A549 (cell line): ENCODE measurements at regions not wholly inside any gene's neighbourhood (a gene's known extent, or its start where the extent isn't known, plus 50 kb on each side); places are given as distances from the start of the nearest gene placed in this dataset.

ENCODE experiments used
- BHLHE40 ChIP-seq: IDR thresholded peaks from 2 replicates; pipeline ENCODE4 v1.6.1; 2012; ENCODE audit warnings: low read depth, low read length, inconsistent platforms
- CHD4 ChIP-seq: fragments of 200-600 bp; sonication (generic); IDR thresholded peaks from 2 replicates; pipeline ENCODE4 v1.6.1; 2016; ENCODE audit warnings: antibody characterized with exemption, mild to moderate bottlenecking, borderline replicate concordance
- EHMT2 ChIP-seq: fragments of 200-600 bp; sonication (generic); IDR thresholded peaks from 2 replicates; pipeline ENCODE4 v1.6.1; 2016; ENCODE audit warnings: antibody characterized with exemption, low read depth, mild to moderate bottlenecking, moderate library complexity
- EP300 ChIP-seq, 2 experiments: fragments of >200 bp; sonication (Bioruptor Twin); formaldehyde crosslinking; IDR thresholded peaks; 2 replicates in 1 of 2; 3 replicates in 1 of 2; pipeline ENCODE4 v1.6.1; 2016 to 2017
- FOSB ChIP-seq: fragments of 250-450 bp; sonication (Bioruptor Pico); IDR thresholded peaks from 2 replicates; pipeline ENCODE4 v1.5.0; 2020; ENCODE audit warnings: mild to moderate bottlenecking, moderate library complexity
- JUN ChIP-seq, 2 experiments: fragments of >200 bp; sonication (Bioruptor Twin); formaldehyde crosslinking; IDR thresholded peaks; 2 replicates in 1 of 2; 3 replicates in 1 of 2; pipeline ENCODE4 v1.6.1; 2016 to 2017
- MYC ChIP-seq: IDR thresholded peaks from 2 replicates; pipeline ENCODE4 v1.6.1; 2012; ENCODE audit warnings: mild to moderate bottlenecking, inconsistent platforms, low read length, improper control_type of control experiment, borderline replicate concordance
- PHF8 ChIP-seq: fragments of 200-600 bp; sonication (generic); IDR thresholded peaks from 2 replicates; pipeline ENCODE4 v1.6.1; 2016; ENCODE audit warnings: low read depth, mild to moderate bottlenecking, antibody characterized with exemption, moderate library complexity, borderline replicate concordance
- POLR2A ChIP-seq: IDR thresholded peaks from 2 replicates; pipeline ENCODE4 v1.6.1; 2012; ENCODE audit warnings: mild to moderate bottlenecking, low read length
- SMC3 ChIP-seq: fragments of >200 bp; sonication (Bioruptor Twin); formaldehyde crosslinking; IDR thresholded peaks from 3 replicates; pipeline ENCODE4 v1.6.1; 2018; ENCODE audit warnings: inconsistent platforms
- TF ChIP-seq, protein P1 (sequence below): fragments of 200-600 bp; sonication (generic); IDR thresholded peaks from 2 replicates; pipeline ENCODE4 v1.6.1; 2016; ENCODE audit warnings: antibody characterized with exemption, mild to moderate bottlenecking, moderate library complexity
- TF ChIP-seq, protein P2 (sequence below): fragments of >200 bp; sonication (Bioruptor Twin); formaldehyde crosslinking; IDR thresholded peaks from 3 replicates; pipeline ENCODE4 v1.5.1; 2016

DNA sequence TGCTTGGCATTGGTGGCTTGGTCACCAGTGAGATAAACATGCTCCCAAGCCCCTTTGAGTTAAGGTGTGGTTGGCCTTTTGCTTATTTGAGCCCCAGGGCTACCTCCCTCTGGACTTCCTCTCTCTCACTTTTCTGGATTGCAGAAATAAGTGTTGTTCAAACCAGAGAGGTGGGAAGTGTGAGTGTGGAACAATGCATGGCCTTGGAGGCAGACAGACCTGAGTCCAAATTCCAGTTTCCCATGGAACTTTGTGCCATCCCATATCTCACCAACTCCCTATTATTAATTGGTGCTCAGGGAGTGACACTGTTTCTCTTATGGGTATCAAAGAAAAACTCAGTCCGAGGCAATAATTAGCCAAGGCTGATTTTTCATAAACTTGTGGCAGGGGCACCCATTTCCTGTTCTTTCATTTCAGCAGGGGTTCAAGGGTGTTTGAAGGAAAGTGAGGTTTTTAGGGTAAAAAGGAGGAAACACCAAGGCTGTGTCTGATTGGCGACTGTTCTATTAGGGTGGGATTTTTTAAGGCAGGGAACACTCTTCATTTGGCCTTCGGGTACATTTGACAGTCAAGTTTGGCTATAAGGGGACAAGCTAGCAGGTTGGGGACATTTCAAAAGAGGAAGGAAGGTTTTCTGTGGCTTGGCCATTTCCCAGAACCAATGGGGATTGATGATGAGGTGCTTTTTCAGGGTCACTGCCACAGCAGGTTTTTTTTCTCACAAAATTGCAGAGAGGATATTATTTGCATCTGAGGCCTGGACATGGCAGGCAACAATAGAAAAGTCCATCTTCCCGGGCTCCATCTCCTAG is 148.8 kb upstream of the NPY start:
- TF ChIP-seq JUN (IDR thresholded peaks at IDR 0.05) (no peak), CHD4 (no peak), EHMT2 (no peak), PHF8 (no peak), EP300 (IDR thresholded peaks at IDR 0.05) (no peak), POLR2A (no peak), FOSB (CRISPR knock-in tag) (no peak), SMC3 (no peak), MYC (no peak), BHLHE40 (no peak)
- TF ChIP-seq, protein P1, sequence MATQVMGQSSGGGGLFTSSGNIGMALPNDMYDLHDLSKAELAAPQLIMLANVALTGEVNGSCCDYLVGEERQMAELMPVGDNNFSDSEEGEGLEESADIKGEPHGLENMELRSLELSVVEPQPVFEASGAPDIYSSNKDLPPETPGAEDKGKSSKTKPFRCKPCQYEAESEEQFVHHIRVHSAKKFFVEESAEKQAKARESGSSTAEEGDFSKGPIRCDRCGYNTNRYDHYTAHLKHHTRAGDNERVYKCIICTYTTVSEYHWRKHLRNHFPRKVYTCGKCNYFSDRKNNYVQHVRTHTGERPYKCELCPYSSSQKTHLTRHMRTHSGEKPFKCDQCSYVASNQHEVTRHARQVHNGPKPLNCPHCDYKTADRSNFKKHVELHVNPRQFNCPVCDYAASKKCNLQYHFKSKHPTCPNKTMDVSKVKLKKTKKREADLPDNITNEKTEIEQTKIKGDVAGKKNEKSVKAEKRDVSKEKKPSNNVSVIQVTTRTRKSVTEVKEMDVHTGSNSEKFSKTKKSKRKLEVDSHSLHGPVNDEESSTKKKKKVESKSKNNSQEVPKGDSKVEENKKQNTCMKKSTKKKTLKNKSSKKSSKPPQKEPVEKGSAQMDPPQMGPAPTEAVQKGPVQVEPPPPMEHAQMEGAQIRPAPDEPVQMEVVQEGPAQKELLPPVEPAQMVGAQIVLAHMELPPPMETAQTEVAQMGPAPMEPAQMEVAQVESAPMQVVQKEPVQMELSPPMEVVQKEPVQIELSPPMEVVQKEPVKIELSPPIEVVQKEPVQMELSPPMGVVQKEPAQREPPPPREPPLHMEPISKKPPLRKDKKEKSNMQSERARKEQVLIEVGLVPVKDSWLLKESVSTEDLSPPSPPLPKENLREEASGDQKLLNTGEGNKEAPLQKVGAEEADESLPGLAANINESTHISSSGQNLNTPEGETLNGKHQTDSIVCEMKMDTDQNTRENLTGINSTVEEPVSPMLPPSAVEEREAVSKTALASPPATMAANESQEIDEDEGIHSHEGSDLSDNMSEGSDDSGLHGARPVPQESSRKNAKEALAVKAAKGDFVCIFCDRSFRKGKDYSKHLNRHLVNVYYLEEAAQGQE, result no peak
- TF ChIP-seq, protein P2, sequence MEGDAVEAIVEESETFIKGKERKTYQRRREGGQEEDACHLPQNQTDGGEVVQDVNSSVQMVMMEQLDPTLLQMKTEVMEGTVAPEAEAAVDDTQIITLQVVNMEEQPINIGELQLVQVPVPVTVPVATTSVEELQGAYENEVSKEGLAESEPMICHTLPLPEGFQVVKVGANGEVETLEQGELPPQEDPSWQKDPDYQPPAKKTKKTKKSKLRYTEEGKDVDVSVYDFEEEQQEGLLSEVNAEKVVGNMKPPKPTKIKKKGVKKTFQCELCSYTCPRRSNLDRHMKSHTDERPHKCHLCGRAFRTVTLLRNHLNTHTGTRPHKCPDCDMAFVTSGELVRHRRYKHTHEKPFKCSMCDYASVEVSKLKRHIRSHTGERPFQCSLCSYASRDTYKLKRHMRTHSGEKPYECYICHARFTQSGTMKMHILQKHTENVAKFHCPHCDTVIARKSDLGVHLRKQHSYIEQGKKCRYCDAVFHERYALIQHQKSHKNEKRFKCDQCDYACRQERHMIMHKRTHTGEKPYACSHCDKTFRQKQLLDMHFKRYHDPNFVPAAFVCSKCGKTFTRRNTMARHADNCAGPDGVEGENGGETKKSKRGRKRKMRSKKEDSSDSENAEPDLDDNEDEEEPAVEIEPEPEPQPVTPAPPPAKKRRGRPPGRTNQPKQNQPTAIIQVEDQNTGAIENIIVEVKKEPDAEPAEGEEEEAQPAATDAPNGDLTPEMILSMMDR, result no peak
